GM12873 (cell line): ENCODE measurements at regions not wholly inside any gene's neighbourhood (a gene's known extent, or its start where the extent isn't known, plus 50 kb on each side); places are given as distances from the start of the nearest gene placed in this dataset.

Experiments used
- TF ChIP-seq, protein P1 (sequence below): IDR thresholded peaks from 2 replicates; pipeline ENCODE4 v1.5.1; 2012; ENCODE audit warnings: low read depth, mild to moderate bottlenecking, moderate library complexity, low read length, control low read depth; ENCODE audit not compliant: insufficient read depth; ENCODE audit errors: missing control alignments

DNA sequence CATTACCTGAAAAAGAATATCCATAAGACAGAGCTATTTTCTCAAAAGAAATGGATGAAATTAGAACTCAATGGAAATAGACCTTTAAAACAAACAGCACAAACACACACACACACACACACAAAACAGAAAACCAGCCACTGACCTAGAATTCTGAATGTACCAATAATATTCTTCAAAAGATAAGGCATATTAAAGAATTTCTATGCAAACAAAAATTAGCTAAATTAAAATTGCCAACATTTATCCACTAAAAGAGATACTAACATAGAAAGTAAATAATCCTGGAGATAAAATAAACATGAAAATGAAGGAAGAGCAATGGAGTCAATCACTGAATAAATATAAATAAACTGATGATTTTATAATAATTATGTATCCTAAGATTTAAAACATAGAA is 431.2 kb downstream of the SH2D4B start:
- TF ChIP-seq, protein P1, sequence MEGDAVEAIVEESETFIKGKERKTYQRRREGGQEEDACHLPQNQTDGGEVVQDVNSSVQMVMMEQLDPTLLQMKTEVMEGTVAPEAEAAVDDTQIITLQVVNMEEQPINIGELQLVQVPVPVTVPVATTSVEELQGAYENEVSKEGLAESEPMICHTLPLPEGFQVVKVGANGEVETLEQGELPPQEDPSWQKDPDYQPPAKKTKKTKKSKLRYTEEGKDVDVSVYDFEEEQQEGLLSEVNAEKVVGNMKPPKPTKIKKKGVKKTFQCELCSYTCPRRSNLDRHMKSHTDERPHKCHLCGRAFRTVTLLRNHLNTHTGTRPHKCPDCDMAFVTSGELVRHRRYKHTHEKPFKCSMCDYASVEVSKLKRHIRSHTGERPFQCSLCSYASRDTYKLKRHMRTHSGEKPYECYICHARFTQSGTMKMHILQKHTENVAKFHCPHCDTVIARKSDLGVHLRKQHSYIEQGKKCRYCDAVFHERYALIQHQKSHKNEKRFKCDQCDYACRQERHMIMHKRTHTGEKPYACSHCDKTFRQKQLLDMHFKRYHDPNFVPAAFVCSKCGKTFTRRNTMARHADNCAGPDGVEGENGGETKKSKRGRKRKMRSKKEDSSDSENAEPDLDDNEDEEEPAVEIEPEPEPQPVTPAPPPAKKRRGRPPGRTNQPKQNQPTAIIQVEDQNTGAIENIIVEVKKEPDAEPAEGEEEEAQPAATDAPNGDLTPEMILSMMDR, result no peak

DNA sequence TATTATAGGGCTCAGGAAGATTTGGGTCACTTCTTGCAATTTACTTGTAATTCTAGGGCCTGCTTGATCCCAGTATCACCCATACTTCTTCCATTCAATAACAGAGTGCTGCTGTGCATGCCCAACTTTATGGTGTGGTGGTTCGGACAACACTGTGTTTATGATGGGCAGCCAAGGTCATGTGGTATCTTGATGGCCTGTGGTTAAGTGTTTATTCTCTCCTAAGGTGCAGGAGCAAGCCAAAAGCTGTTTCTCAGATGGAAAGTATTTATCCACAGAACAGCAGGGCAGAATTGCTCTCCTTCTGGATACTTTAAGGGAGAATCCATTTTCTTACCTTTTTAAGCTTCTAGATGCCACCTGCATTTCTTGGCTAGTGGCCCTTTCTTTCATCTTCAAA is 433.8 kb downstream of the SH2D4B start:
- TF ChIP-seq, protein P1, result no peak

DNA sequence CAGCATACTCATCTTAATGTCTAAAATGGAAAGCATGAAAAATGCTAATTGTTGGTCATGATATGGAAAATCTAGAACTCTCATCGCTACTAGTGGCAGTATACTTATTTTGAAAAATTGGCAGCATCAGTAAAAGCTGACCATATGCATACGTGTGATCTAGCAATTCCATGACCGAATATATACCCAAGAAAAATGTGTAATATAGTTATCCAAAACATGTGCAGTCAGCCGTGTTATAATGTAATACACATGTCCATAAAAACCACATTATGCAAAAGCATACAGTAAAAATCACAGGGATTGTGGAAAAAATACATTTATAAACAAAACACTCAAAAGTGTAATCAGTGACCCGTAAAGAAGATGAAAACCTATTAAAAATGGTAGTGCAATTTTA is 439.0 kb downstream of the SH2D4B start:
- TF ChIP-seq, protein P1, result no peak

DNA sequence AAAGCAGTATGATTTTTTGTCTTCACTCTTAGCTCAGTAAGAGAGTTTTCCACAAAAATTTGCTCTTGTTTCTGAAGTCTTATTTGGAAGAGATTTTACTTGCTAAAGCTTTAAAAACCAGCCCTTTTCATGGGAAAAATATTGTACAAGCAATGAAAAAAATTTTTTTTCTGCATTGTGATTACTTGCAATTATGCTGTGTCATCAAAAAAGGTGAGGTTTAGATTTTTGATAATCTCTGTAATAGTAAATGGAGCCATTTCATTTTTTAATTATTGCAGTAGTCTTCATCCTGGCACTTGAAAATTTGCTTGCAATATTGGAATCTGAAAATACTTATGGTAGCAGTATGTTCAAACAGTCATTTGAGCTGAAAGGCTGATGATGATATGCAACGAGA is 447.4 kb downstream of the SH2D4B start:
- TF ChIP-seq, protein P1, result no peak

DNA sequence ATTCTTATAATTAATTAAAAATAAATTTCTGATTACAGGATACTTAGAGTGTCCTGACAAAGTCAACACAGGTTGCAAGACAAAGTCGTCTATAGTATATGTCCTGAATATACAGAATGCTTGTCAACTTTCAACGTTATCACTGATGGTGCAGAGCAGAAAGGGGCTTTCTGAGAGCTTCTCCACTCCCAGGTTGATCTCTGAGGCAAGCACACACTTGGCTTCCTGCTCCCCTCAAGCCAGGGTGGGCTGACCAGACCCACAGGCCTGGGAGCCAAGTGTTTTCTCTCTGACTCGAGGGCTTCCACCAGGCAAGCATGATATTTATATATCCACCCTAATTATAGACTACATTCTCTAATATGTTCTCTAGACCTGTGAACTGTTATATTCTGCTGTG is 448.9 kb downstream of the SH2D4B start:
- TF ChIP-seq, protein P1, result no peak

DNA sequence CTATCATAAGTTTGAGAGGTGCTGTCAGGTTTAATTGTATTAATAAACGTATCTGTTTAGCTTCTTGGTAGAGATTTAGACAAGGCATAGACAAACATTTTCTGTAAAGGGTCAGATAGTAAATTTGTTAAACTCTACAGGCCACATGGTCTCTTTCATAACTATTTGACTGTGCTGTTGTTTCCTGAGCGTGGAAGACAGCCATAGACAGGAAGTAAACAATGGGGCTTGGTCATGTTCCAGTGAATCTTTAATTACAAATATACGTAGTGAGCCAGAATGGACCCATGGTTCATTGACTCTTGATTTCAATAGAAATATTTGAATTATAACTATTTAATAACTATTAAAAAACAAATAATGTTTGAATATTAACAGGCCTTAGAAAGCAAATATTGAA is 451.1 kb downstream of the SH2D4B start:
- TF ChIP-seq, protein P1, result no peak

DNA sequence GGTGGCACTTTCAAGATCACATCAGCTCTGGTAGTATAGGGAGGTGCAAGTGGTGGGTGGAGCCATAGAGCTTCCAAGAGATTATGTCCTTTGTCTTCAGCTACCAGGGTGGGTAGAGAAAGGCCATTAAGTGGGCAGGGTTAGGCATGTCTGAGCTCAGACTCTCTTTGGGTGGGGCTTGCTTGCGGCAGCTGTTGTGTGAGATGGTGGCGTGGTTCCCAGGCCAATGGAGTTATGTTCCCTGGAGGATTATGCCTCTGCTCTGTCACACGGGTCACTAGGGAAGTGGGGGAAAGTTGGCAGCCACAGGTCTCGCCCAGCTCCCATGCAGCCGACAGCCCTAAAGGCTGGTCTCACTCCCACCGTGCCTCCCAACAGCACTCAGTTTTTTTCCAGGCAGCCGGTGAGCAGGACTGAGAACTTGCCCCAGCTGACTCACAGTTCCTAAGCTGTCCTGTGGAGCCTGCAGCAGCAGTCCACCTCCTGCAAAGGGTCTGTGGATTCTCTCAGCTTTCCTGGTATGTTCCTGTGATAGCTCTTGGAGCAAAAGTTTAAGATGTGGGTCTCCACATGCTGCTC is 459.0 kb downstream of the SH2D4B start:
- TF ChIP-seq, protein P1, result no peak
